GM21529 (cell line): ENCODE measurements at regions not wholly inside any gene's neighbourhood (a gene's known extent, or its start where the extent isn't known, plus 50 kb on each side); places are given as distances from the start of the nearest gene placed in this dataset.

Source experiments
- ATAC-seq: cut with Tn5 transposase; IDR thresholded peaks from one replicate; pipeline ENCODE4 v1.9.1; 2021; ENCODE audit not compliant: unreplicated experiment

- no peak for ATAC-seq
Observed at GRCh38 chr1:234748713-234749112, 138.7 kb upstream of the IRF2BP2 start.

GRCh38 chr1:234748066-234748465 lies 138.1 kb upstream of the IRF2BP2 start:
- no peak for ATAC-seq

- no peak for ATAC-seq
Observed at GRCh38 chr1:234746798-234747196, 136.8 kb upstream of the IRF2BP2 start.

- no peak for ATAC-seq
Observed at GRCh38 chr1:234745844-234746797, 136.1 kb upstream of the IRF2BP2 start.

GRCh38 chr1:234745276-234745675 lies 135.3 kb upstream of the IRF2BP2 start:
- no peak for ATAC-seq

- ATAC-seq: no peak
Observed at GRCh38 chr1:234743791-234744611, 134.0 kb upstream of the IRF2BP2 start.

- ATAC-seq: no peak
Observed at GRCh38 chr1:234742622-234743021, 132.6 kb upstream of the IRF2BP2 start.

GRCh38 chr1:234737967-234738314 lies 128.0 kb upstream of the IRF2BP2 start:
- no peak for ATAC-seq

- no peak for ATAC-seq
Observed at GRCh38 chr1:234735916-234736315, 125.9 kb upstream of the IRF2BP2 start.

- ATAC-seq: no peak
Observed at GRCh38 chr1:234735476-234735875, 125.5 kb upstream of the IRF2BP2 start.

GRCh38 chr1:234734869-234735268 lies 124.9 kb upstream of the IRF2BP2 start:
- no peak for ATAC-seq

GRCh38 chr1:234734412-234734835 lies 124.4 kb upstream of the IRF2BP2 start:
- ATAC-seq: no peak

- no peak for ATAC-seq
Observed at GRCh38 chr1:234733427-234733826, 123.4 kb upstream of the IRF2BP2 start.

- no peak for ATAC-seq
Observed at GRCh38 chr1:234732671-234733390, 122.9 kb upstream of the IRF2BP2 start.

GRCh38 chr1:234732260-234732659 lies 122.3 kb upstream of the IRF2BP2 start:
- no peak for ATAC-seq

GRCh38 chr1:234731569-234732085 lies 121.6 kb upstream of the IRF2BP2 start:
- peak; percentile 28 for ATAC-seq

GRCh38 chr1:234730770-234731568 lies 121.0 kb upstream of the IRF2BP2 start:
- peak; percentile 61 for ATAC-seq

- peak; percentile 5 for ATAC-seq
Observed at GRCh38 chr1:234730475-234730769, 120.4 kb upstream of the IRF2BP2 start.

GRCh38 chr1:234729561-234730474 lies 119.8 kb upstream of the IRF2BP2 start:
- ATAC-seq: no peak
